LoVo (cell line): ENCODE measurements at regions not wholly inside any gene's neighbourhood (a gene's known extent, or its start where the extent isn't known, plus 50 kb on each side); places are given as distances from the start of the nearest gene placed in this dataset.

Experiments
- DNase-seq: peaks from one replicate; pipeline ENCODE4 v3.0.0-alpha.2; 2016; ENCODE audit warnings: low spot score

DNA sequence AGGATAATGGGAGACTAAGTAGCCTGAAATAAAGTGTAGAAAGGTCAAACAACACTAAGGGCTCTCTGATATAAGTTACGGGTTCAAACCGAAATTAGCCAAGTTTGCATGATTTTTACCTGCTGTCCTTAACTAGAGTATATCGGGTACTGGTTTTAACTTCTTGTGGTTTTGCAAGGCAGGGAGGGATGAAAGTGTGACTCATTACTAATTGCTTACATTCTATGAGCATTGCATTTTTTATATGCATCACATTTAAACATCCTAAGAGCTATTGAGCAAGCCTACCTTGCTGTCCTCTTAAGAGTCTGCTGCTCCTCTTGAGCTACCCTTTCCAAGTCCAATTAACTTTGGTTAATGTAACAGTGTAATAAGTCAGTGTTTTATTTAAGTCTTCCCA lies 415.4 kb downstream of the SLITRK5 start:
- no peak for DNase-seq

GRCh38 chr13:88097541-88097940 lies 426.4 kb downstream of the SLITRK5 start:
- no peak for DNase-seq

GRCh38 chr13:88103824-88104223 lies 432.7 kb downstream of the SLITRK5 start:
- DNase-seq: no peak

DNA sequence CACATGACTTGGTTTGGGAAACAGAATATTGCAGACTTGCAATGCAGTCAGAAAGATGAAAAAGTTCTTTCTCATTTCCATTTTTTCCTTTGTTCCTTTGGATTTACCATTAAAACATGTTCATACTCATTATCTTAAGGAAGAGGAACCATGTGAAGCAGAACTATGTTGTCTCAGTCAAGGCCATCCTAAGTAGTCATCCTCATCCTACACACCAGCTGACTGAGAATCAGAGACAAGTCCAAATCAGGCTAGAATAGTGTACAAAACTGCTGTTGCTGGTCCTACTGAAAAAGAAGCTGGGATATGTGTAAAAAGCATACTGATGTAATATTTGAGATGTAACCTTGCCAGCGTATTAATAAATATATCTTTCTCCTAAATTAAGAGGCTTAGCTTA lies 433.4 kb downstream of the SLITRK5 start:
- no peak for DNase-seq

DNA sequence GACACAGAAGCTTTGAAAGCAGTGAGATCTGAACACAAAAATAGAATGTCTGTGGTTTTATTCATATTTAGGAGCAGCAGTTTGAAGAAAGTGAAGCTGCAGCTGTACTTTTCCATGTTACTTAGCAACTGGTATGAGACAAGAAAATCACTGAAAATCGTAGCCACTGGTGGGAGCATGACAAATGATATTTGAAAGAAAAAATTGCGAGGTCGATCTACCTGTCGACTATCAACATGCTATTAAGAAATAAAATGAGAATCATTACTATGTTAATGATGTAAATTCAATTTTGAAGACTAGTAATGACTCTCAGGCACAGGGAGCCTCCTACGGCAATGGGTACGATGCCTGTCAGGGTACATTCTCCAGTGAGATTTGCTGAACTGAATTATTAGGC lies 436.4 kb downstream of the SLITRK5 start:
- DNase-seq: no peak

DNA sequence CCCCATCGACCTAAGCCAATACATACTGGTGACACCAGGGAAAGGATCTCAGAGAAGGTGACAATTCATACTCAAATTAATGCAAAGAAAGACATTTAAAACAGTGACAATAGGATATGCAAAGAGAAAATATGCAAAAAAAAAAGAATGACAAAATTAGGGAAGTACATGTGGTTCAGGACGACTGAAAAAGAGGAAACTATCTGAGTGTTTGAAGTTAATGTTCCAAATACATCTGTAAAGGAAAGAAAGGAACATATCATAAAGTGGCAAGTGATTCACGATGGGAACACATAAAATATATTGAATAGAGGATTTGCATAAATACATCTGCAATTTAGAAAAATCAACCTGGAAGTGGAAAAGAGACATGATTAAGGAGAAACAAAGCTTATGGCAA lies 441.4 kb downstream of the SLITRK5 start:
- no peak for DNase-seq

DNA sequence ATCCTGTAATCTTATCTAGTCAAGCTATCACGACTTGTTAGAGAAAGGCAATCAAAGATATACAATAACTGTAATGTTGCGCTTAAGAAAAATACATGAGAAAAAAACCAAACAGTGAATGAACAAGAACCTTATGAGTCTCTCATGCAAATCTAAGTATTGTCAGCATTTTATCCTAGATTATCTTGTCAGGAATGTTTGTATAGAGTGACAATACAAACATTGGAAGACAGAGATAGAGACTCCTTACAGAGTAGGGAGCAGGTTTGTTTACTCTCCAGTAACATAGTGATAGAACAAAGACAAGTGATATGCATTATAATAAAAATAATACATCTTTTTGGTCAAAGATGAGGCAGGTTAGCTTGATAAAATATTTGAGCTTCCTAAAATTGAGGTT lies 444.8 kb downstream of the SLITRK5 start:
- DNase-seq: no peak

DNA sequence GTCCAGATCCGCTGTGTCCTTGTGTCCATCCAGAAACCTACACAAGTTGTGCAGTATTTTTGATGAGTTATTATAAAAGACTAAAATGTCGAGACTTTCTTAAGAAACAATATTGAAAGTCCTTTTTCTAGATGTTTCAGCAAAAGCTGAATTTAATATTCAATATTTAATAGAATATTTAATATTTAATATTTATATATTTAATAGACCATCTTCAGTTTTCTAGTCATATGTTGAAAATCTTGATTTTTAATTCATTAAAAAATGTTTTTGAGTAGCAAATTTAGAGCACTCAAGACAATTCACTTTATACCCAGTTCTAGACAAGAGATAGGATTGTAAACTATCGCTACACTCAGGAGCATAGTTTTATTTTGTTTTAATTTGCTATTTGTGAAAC lies 447.8 kb downstream of the SLITRK5 start:
- no peak for DNase-seq

DNA sequence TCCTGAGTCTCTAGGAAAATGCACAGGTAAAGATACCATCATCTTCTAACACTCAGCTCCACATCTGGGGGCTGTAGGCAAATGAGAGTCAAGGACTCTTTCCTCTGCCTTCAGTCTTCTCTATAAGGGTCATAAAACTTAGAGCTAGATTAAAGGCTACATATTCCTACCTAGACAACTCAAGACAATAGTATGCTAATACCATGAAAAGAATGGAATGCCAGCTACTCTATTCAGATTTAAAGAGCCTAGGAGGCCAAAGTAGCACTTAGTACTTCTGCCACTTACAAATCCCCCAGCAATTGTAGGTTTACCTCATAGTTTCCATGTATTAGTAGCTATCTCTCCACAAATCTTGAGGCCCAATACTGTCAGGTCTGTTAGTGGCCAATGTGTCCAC lies 453.0 kb downstream of the SLITRK5 start:
- DNase-seq: no peak

GRCh38 chr13:88125055-88125454 lies 453.9 kb downstream of the SLITRK5 start:
- DNase-seq: no peak

DNA sequence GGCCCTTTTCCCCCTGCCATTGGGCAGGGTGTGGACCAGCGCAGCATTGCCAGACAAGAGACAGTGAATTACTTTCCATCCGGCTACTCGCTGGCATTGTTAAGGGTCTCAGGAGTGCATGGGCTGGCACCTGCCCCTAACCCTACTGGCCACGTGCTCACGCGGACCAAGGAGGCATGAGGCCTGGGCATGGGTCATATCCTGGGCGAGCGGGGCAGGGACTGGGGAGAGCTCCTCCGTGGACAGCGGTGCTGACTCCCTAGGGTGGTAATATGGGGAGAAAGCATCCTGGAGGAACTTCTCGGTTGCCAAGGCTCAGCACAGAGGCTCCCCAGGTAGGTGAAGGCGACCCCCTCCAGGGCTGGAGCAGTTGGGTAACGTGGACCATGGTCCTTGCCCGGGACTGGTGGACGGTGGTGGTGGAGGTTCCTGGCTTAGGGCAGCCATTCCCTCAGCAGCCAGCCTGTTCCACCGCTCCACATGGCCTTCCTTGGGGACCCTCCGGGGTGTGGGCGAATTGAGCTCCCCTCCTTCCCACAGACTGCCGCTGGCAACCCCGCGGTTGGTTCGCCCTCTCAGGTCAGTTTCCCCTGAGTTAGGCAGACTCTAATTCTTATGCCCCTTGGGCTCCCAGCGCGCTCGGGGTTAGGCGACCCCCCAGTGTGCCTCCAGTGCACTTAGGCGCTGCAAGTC lies 465.1 kb downstream of the SLITRK5 start:
- no peak for DNase-seq

DNA sequence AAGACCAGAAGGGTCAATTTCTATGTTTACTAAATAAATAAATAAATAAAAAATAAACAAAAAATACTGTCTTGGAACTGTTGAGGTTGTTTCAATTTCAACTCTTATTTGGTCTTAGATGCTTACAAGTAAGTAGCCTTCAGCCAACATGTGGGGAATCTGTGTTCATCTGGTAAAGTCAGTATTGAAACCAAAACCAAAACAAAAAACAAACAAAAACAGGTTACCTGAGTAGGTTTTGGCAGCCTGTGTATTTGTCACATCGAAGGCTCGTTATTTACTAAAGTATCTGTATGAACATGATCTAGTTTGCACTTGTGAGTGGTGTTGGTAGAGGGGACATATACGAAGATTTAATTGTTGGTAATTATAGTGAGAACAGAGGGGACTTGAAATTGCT lies 471.5 kb downstream of the SLITRK5 start:
- no peak for DNase-seq

DNA sequence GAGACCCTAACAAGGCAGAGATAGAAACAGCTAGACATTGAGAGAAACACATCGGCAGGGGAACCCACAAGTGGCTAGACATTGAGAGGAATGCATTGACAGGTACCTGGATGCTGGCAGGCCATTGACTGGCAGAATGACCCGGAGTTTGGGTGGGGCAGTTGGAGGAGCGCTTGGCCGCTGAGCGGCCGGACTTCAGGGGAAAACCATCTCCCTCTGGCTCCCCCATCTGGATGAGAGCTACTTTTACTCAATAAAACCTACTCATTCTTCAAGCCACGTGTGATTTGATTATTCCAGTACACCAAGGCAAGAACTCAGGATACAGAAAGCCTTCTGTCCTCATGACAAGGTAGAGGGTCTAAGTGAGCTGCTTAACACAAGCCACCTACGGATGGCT lies 473.4 kb downstream of the SLITRK5 start:
- DNase-seq: no peak

DNA sequence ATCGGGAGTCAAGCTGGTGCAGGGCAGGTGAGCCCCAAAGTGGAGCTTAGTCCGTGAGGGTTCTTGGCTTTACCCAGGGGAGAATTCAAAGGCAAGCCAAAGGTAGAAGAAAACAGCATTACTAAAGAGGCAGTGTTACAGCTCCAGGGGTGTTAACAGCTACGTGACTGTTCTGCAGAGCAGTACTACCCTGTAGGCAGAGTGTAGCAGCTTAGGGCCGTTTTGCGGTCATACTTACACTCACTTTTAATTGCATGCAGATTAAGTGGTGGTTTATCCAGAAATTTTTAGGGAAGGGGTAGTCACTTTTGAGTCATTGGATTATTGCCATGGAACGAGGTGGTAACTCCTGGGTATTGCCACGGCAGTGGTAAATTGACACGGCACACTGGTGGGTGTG lies 482.2 kb downstream of the SLITRK5 start:
- no peak for DNase-seq

DNA sequence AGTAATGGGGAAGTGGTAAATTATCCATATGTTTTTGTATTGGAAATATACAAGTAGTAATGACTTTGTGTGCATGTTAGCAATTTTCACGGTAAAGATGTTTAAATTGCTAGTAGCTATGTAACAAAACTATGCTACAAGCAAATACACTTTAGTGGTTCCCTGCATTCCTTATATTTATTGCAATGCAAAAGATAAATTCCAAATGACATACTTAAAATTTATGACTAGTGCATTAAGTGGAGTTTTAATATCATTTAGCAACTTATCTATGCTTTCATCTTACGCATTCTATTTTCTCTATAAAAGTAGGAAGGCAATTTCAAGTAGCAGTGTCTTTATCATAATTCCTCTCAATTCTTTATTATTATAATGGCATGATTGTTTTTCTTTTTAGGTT lies 482.8 kb downstream of the SLITRK5 start:
- no peak for DNase-seq

- no peak for DNase-seq
These were observed 491.0 kb downstream of the SLITRK5 start for GRCh38 chr13:88162076-88162702.

DNA sequence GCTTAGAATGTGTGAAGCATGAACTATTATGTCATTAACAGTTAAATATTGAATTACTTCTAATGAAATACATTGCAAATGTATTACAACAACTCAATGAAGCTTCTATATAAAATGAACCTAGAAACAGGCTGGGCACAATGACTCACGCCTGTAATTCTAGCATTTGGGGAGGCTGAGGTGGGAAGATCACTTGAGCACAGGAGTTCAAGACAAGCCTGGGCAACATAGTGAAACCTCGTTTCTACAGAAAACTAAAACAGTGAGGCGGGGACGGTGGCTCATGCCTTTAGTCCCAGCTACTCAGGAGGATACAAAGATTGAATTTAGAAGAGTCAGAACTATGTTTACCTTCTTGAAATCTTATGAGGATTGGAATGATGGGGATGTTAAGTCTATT lies 505.1 kb downstream of the SLITRK5 start:
- DNase-seq: no peak

DNA sequence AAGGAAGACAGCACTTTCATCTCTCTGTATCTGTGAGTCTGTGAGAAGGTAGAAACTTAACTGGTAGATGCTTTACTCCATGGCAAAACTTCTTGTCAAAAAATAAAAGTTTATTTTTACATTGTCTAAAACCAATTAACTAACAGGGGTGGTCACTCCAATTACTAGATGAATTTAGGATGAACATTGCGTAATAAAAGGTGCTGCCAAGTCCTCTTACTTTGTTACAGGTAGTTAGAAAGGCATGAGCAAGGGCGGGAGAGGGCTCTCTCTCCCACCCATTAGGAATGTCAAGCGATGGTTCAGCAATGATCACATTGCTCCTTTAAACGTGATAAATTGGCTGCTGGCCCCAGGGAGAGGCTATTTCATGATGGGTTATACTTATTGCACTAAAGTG lies 512.3 kb downstream of the SLITRK5 start:
- no peak for DNase-seq

- no peak for DNase-seq
These were observed 517.8 kb downstream of the SLITRK5 start for GRCh38 chr13:88188986-88189385.

DNA sequence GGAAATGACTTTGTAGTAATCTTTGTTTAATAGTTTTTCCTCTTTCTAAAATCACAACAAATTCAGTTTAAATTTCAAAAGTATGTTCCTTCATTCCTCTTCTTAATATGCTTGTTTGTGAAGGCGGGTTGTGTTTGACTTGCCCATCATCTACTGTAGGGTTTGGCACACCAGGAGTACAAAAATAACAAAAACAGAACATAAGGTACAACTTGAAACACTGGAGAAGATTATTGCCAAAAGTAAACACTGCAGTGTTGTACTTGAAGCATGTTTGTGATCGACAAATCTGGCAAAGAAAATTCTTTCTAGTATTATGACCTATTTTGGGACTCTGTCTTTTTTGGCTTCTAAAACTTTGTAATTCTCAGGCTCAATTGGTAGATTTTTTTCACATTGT lies 518.6 kb downstream of the SLITRK5 start:
- DNase-seq: no peak

- no peak for DNase-seq
These were observed 524.9 kb downstream of the SLITRK5 start for GRCh38 chr13:88196106-88196505.

DNA sequence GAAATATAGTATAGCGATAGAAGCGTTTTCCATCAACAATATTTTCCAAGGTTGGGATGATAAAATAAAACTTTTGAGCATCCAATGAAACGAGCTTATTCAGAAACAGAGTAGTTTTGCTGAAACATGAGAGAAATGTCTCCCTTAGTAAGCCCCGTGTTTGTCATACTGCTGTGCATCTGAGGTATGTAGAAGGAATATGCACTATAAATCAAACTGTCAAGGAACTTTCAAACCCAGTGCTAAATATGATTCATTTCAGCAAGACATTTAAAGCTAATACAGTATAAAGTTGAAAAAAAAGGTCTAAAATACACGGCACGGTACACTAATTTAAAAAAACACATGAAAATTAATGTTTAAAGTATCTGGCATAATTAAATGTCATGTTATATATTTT lies 546.2 kb downstream of the SLITRK5 start:
- DNase-seq: no peak

DNA sequence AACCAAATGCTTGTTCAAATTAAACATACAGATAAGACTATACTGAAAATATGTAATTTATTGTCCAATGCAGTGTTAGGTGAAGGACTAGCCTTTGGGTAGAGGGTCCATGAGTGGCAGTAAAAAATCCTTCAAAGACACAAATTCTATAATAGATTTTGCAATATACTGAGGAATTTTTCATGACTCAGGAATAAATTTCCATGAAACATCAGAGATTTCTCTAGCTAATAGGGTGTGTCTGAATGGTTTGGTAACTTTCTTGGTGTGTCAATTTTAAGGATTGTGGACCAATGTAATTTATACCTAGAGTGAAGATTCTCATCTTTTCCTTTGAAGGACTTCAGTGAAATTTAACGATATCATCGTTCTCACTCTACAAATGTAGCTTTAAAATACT lies 546.7 kb downstream of the SLITRK5 start:
- no peak for DNase-seq

DNA sequence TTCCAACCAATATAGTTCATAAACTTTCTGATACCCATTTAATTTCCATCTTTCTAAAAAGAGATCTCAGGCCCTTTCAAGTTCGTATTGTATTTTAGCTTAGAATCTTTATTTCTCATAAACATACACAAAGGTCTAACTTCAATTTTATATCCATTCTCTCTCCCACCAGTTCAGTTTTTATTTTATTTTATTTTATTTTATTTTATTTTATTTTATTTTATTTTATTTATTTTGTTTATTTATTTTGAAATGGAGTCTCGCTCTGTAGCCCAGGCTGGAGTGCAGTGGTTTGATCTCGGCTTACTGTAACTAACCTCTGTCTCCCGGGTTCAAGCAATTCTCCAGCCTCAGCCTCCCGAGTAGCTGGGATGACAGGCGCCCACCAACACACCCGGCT lies 552.8 kb downstream of the SLITRK5 start:
- DNase-seq: no peak
